Bronchial epithelial cell (primary cell): ENCODE measurements at regions not wholly inside any gene's neighbourhood (a gene's known extent, or its start where the extent isn't known, plus 50 kb on each side); places are given as distances from the start of the nearest gene placed in this dataset.

Experiments used
- DNase-seq: peaks from one replicate; pipeline ENCODE4 v3.0.0-alpha.2; 2010; ENCODE audit warnings: low read depth
- FAIRE-seq: peaks from 2 replicates; lab custom pipeline; 2011; peaks lifted over from hg19 to GRCh38; lab: Jason Lieb, UNC
- H3K27me3 ChIP-seq: 2 replicates; pipeline ENCODE4 v1.5.1; 2011; ENCODE audit warnings: low read length; ENCODE audit not compliant: control insufficient read depth, insufficient read depth
- H3K36me3 ChIP-seq: 2 replicates; pipeline ENCODE4 v1.5.1; 2011; ENCODE audit warnings: low read length; ENCODE audit not compliant: control insufficient read depth, insufficient read depth
- H3K4me3 ChIP-seq: 2 replicates; pipeline ENCODE4 v1.5.1; 2011; ENCODE audit warnings: mild to moderate bottlenecking, low read depth, low read length, control low read depth
- TF ChIP-seq, protein P1 (sequence below): IDR thresholded peaks from 2 replicates; pipeline ENCODE4 v1.5.1; 2011; ENCODE audit warnings: mild to moderate bottlenecking, moderate library complexity, low read length, control low read depth, inconsistent platforms; ENCODE audit not compliant: insufficient read depth, severe bottlenecking

DNA sequence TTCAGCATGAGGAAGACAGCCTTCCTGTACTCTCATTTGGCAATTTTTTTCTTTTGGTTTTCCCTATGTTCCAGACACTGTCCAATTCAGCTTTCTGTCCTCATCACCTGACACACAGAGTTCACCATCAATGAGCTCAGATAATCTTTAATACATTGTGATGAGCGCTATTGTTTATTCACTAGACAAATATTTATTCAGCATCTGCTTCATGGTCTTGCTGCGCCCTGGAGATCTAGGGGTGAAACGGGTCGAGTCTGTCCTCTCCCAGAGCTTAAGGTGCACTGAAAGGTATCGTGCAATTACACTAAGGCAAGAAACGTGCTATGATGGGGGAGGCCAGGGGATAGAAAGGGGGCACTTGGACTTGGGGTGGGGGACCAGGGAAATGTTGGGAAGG is 281.6 kb downstream of the ZSWIM6 start:
- no peak overlapping the region for H3K4me3 ChIP-seq
- no peaks in the 10 kb centered on the region for H3K36me3 ChIP-seq
- peaks cover 2% of the 10 kb centered on the region for H3K27me3 ChIP-seq
- FAIRE-seq (no peak), DNase-seq (no peak)
- TF ChIP-seq, protein P1, sequence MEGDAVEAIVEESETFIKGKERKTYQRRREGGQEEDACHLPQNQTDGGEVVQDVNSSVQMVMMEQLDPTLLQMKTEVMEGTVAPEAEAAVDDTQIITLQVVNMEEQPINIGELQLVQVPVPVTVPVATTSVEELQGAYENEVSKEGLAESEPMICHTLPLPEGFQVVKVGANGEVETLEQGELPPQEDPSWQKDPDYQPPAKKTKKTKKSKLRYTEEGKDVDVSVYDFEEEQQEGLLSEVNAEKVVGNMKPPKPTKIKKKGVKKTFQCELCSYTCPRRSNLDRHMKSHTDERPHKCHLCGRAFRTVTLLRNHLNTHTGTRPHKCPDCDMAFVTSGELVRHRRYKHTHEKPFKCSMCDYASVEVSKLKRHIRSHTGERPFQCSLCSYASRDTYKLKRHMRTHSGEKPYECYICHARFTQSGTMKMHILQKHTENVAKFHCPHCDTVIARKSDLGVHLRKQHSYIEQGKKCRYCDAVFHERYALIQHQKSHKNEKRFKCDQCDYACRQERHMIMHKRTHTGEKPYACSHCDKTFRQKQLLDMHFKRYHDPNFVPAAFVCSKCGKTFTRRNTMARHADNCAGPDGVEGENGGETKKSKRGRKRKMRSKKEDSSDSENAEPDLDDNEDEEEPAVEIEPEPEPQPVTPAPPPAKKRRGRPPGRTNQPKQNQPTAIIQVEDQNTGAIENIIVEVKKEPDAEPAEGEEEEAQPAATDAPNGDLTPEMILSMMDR = no peak

GRCh38 chr5:61614606-61615005 is 282.5 kb downstream of the ZSWIM6 start:
- Histone ChIP-seq H3K27me3 (peaks cover 2% of the 10 kb centered on the region), H3K36me3 (no peaks in the 10 kb centered on the region), H3K4me3 (no peak overlapping the region)
- DNase-seq (no peak), FAIRE-seq (no peak)
- TF ChIP-seq, protein P1 = no peak

GRCh38 chr5:61617039-61617438 is 285.0 kb downstream of the ZSWIM6 start:
- DNase-seq (no peak), FAIRE-seq (no peak)
- Histone ChIP-seq H3K4me3 (no peak overlapping the region), H3K36me3 (no peaks in the 10 kb centered on the region), H3K27me3 (peaks cover 2% of the 10 kb centered on the region)
- TF ChIP-seq, protein P1 = no peak

DNA sequence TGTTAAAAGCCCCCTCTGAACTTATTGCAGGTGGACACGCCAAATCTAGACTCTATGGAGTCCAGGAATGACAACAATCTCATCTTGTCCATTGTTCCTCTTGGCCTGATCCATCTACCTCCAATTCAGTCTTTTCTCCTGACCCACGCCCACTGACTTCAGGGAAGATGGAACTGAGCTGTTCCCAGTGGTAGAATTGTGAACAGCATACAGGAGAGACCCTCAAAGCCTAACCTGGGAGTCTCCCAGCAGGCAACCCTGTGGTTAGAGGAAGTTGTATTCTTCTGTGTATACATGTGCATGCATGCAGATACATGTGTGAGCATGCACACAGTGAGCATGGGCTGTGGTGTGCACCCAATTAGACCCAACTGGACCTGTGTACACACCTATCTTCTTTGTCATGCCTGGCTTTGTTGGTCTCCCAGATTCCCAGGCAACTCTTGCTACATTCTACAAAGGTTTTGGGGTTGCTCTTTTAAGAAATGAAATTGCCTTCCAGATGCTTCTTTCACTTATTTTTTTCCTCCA is 286.0 kb downstream of the ZSWIM6 start:
- Histone ChIP-seq H3K36me3 (no peaks in the 10 kb centered on the region), H3K27me3 (no peaks in the 10 kb centered on the region), H3K4me3 (no peak overlapping the region)
- FAIRE-seq = peak; percentile 40
- peak; percentile 70 for DNase-seq
- TF ChIP-seq, protein P1 = no peak

GRCh38 chr5:61618577-61618976 is 286.5 kb downstream of the ZSWIM6 start:
- Histone ChIP-seq H3K27me3 (no peaks in the 10 kb centered on the region), H3K36me3 (no peaks in the 10 kb centered on the region), H3K4me3 (no peak overlapping the region)
- TF ChIP-seq, protein P1 = no peak
- DNase-seq (no peak), FAIRE-seq (no peak)

GRCh38 chr5:61619289-61619688 is 287.2 kb downstream of the ZSWIM6 start:
- no peak overlapping the region for H3K4me3 ChIP-seq
- no peaks in the 10 kb centered on the region for H3K36me3 ChIP-seq
- DNase-seq (no peak), FAIRE-seq (no peak)
- TF ChIP-seq, protein P1 = no peak
- no peaks in the 10 kb centered on the region for H3K27me3 ChIP-seq
